Peyer's patch (tissue), 4 donors: ENCODE measurements at regions not wholly inside any gene's neighbourhood (a gene's known extent, or its start where the extent isn't known, plus 50 kb on each side); places are given as distances from the start of the nearest gene placed in this dataset.

ENCODE experiments used
- CTCF ChIP-seq, 6 experiments: fragments of 450-650 bp in 4 of 6; fragments of 200-600 bp in 2 of 6; sonication (generic) in 1 of 6; IDR thresholded peaks; one replicate each; pipeline ENCODE4 v1.5.1; 2017 to 2019; ENCODE audit warnings: antibody characterized with exemption in 6 of 6, mild to moderate bottlenecking in 3 of 6, moderate library complexity in 1 of 6
- POLR2A ChIP-seq, 2 donors: fragments of 450-650 bp; IDR thresholded peaks; one replicate each; pipeline ENCODE4 v1.5.1; 2017; ENCODE audit warnings: antibody characterized with exemption in 2 of 2, mild to moderate bottlenecking in 2 of 2, moderate library complexity in 2 of 2

- TF ChIP-seq POLR2A (IDR thresholded peaks at IDR 0.05): no peak
- TF ChIP-seq CTCF (IDR thresholded peaks at IDR 0.05): no peak
These were observed 714.5 kb downstream of the UQCRFS1 start for GRCh38 chr19:28498404-28498976.
